HG03066 (cell line): ENCODE measurements at regions not wholly inside any gene's neighbourhood (a gene's known extent, or its start where the extent isn't known, plus 50 kb on each side); places are given as distances from the start of the nearest gene placed in this dataset.

ENCODE experiments used
- ATAC-seq: cut with Tn5 transposase; IDR thresholded peaks from one replicate; pipeline ENCODE4 v1.9.1; 2021; ENCODE audit warnings: low read depth; ENCODE audit not compliant: unreplicated experiment

- no peak for ATAC-seq
These were observed 162.2 kb upstream of the KCNK2 start for GRCh38 chr1:214920337-214920736.

- no peak for ATAC-seq
These were observed 159.1 kb upstream of the KCNK2 start for GRCh38 chr1:214923278-214923915.

GRCh38 chr1:214927796-214928195 lies 154.7 kb upstream of the KCNK2 start:
- ATAC-seq: no peak

GRCh38 chr1:214928574-214928973 lies 154.0 kb upstream of the KCNK2 start:
- no peak for ATAC-seq

GRCh38 chr1:214933375-214933774 lies 149.2 kb upstream of the KCNK2 start:
- no peak for ATAC-seq

- no peak for ATAC-seq
These were observed 148.5 kb upstream of the KCNK2 start for GRCh38 chr1:214934045-214934444.

- ATAC-seq: no peak
These were observed 147.3 kb upstream of the KCNK2 start for GRCh38 chr1:214935258-214935657.

GRCh38 chr1:214939180-214939579 lies 143.4 kb upstream of the KCNK2 start:
- ATAC-seq: no peak

- no peak for ATAC-seq
These were observed 141.5 kb upstream of the KCNK2 start for GRCh38 chr1:214941061-214941460.

- no peak for ATAC-seq
These were observed 139.5 kb upstream of the KCNK2 start for GRCh38 chr1:214943054-214943453.

GRCh38 chr1:214946615-214947014 lies 135.9 kb upstream of the KCNK2 start:
- ATAC-seq: no peak

GRCh38 chr1:214952648-214953047 lies 129.9 kb upstream of the KCNK2 start:
- no peak for ATAC-seq

GRCh38 chr1:214953901-214954616 lies 128.5 kb upstream of the KCNK2 start:
- no peak for ATAC-seq

- no peak for ATAC-seq
These were observed 128.0 kb upstream of the KCNK2 start for GRCh38 chr1:214954617-214954949.

- ATAC-seq: no peak
These were observed 125.0 kb upstream of the KCNK2 start for GRCh38 chr1:214957330-214958137.

GRCh38 chr1:214958486-214958885 lies 124.1 kb upstream of the KCNK2 start:
- no peak for ATAC-seq

GRCh38 chr1:214966346-214966745 lies 116.2 kb upstream of the KCNK2 start:
- ATAC-seq: no peak

- ATAC-seq: no peak
These were observed 114.5 kb upstream of the KCNK2 start for GRCh38 chr1:214967865-214968575.

- no peak for ATAC-seq
These were observed 112.5 kb upstream of the KCNK2 start for GRCh38 chr1:214970016-214970415.

GRCh38 chr1:214971071-214971470 lies 111.5 kb upstream of the KCNK2 start:
- ATAC-seq: no peak

GRCh38 chr1:214974002-214974401 lies 108.5 kb upstream of the KCNK2 start:
- no peak for ATAC-seq
